BJ (cell line): ENCODE measurements at regions not wholly inside any gene's neighbourhood (a gene's known extent, or its start where the extent isn't known, plus 50 kb on each side); places are given as distances from the start of the nearest gene placed in this dataset.

ENCODE experiments used
- CTCF ChIA-PET: fragments of 350-600 bp; formaldehyde crosslinking; extraction: SDS; loops from one replicate; lab custom pipeline; 2021; ENCODE audit warnings: antibody characterized with exemption, inconsistent platforms; lab: Yijun Ruan, JAX
- POLR2A ChIA-PET: fragments of 300-600 bp; sonication (Branson Sonifier 250); formaldehyde crosslinking; extraction: SDS; loops from one replicate; lab custom pipeline; 2021; ENCODE audit warnings: antibody characterized with exemption; lab: Charles Lee
- DNase-seq: peaks from one replicate; pipeline ENCODE4 v3.0.0-alpha.2; 2011; ENCODE audit warnings: low read depth
- H3K27me3 ChIP-seq: 2 replicates; pipeline ENCODE4 v1.6.0; 2011; ENCODE audit warnings: low read length; ENCODE audit not compliant: control insufficient read depth, insufficient read depth
- H3K36me3 ChIP-seq: 2 replicates; pipeline ENCODE4 v1.5.1; 2011; ENCODE audit warnings: low read length; ENCODE audit not compliant: control insufficient read depth, insufficient read depth
- H3K4me3 ChIP-seq: 2 replicates; pipeline ENCODE4 v1.5.1; 2011; ENCODE audit warnings: low read depth, mild to moderate bottlenecking, control low read depth, low read length
- TF ChIP-seq, protein P1 (sequence below): IDR thresholded peaks from 2 replicates; pipeline ENCODE4 v1.5.1; 2011; ENCODE audit warnings: low read depth, mild to moderate bottlenecking, control low read depth, inconsistent platforms, low read length, moderate library complexity; ENCODE audit not compliant: insufficient read depth

DNA sequence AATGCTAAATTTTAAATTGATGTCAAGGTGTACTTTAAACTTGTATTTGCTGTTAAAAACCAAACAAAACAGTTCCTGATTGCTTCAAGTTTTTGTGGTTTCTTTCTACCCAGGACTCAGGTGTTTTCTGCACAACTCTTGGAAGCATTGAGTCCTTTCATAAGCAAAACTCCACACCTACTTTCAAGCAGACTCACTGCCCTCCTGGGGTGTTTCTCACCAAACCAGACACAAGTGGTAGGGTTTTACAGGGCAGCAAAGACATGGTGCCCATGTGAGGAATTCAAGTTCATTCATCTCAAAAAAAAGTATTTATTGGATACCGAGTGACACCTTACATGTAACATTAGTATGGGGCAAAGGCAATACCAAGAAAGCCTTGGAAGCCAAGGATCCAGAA is 146.7 kb upstream of the BNIP2 start:
- no peak overlapping the region for H3K4me3 ChIP-seq

DNA sequence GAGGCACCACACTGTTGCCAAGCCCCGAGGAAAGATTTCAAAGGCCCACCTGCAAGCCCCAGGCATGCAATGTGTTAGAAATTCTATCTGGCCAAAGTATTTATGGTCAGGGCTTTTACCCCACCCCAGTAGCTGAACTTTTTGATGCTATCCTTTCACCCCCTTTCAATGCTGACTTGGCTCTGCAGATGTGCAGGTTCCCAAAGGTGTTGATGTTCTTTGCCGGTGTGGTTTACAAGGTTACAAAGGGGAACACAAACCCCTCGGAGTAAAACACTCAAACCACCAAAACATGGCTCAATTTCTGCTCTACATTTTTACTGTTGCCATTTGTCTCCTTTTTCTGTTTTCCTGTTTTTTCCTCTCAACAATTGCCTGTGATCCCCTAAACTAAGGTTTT is 145.4 kb upstream of the BNIP2 start:
- POLR2A ChIA-PET = no interaction called here
- Histone ChIP-seq H3K27me3 (no peaks in the 10 kb centered on the region), H3K4me3 (no peak overlapping the region), H3K36me3 (no peaks in the 10 kb centered on the region)
- TF ChIP-seq, protein P1, sequence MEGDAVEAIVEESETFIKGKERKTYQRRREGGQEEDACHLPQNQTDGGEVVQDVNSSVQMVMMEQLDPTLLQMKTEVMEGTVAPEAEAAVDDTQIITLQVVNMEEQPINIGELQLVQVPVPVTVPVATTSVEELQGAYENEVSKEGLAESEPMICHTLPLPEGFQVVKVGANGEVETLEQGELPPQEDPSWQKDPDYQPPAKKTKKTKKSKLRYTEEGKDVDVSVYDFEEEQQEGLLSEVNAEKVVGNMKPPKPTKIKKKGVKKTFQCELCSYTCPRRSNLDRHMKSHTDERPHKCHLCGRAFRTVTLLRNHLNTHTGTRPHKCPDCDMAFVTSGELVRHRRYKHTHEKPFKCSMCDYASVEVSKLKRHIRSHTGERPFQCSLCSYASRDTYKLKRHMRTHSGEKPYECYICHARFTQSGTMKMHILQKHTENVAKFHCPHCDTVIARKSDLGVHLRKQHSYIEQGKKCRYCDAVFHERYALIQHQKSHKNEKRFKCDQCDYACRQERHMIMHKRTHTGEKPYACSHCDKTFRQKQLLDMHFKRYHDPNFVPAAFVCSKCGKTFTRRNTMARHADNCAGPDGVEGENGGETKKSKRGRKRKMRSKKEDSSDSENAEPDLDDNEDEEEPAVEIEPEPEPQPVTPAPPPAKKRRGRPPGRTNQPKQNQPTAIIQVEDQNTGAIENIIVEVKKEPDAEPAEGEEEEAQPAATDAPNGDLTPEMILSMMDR = no peak
- no peak for DNase-seq
- CTCF ChIA-PET = no interaction called here

More for the DNA sequence above, 146.7 kb upstream of the BNIP2 start:
- H3K36me3 ChIP-seq = no peaks in the 10 kb centered on the region
- TF ChIP-seq, protein P1 = no peak
- POLR2A ChIA-PET = no interaction called here
- no peaks in the 10 kb centered on the region for H3K27me3 ChIP-seq
- CTCF ChIA-PET = no interaction called here
- DNase-seq = no peak

DNA sequence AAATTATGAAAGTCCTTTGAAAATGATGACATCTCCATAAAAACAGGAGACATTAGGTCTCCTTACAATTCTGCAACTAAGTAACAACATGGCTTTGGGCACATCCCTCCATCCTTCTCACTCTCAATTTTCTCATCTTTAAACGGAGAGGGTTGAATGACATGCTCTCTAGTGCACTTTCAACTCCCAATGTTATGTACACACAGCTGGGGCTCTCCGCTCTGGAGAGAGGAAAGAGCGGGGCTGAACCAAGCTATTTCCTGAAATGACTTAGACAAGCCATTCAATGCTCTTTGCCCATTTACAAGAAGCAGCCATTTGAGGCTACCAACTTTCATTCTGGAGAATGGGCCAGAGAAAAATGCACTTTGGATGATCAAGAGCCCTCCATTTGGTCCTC is 144.2 kb upstream of the BNIP2 start:
- CTCF ChIA-PET = no interaction called here
- DNase-seq = no peak
- H3K27me3 ChIP-seq = no peaks in the 10 kb centered on the region
- no peaks in the 10 kb centered on the region for H3K36me3 ChIP-seq
- POLR2A ChIA-PET = no interaction called here
- no peak overlapping the region for H3K4me3 ChIP-seq
- TF ChIP-seq, protein P1 = no peak

DNA sequence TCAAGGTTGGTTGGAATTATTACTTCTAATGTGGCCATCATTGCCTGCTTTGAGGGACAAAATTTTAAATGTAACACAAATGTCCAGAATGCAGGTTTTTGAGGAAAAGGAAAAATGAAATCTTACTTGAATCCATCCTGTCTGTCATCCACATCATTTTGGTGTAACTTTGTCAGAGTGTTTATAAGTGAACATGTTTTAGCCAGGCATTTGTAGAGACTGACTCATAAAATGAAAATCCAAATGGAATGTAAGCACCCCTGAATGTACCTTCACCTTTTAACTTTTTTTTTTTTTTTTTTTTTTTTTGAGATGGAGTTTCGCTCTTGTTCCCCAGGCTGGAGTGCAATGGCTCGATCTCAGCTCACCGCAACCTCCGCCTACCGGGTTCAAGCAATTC is 141.8 kb upstream of the BNIP2 start:
- Histone ChIP-seq H3K4me3 (no peak overlapping the region), H3K27me3 (no peaks in the 10 kb centered on the region), H3K36me3 (no peaks in the 10 kb centered on the region)
- DNase-seq = no peak
- TF ChIP-seq, protein P1 = no peak
- POLR2A ChIA-PET = no interaction called here
- CTCF ChIA-PET = interaction anchor here (1.9 kb wide), 1 partner anchor 10 kb away, joined by 5 read pairs; no protein-coding TSS in a partner anchor

DNA sequence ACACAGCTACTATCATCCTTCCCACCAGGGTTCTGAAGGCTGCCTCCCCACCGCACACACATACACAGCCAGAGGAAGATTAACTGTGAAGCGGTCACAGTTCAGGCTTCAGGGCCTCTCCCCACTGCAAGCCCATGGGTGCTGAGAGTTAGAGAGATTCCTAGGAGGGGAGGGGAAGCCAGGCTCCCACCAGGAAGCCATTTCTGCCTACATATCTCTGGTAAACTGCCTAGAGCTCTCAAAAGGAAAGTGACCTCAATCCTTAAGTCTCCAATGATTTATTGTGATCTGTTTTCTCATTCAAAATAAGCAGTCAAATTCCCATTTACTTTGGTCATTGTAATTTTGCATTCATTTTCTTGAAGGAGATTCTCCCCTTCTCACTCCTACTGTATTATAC is 141.0 kb upstream of the BNIP2 start:
- TF ChIP-seq, protein P1 = no peak
- H3K36me3 ChIP-seq = no peaks in the 10 kb centered on the region
- H3K4me3 ChIP-seq = no peak overlapping the region
- ChIA-PET CTCF (interaction anchor here (0.9 to 1.9 kb wide), 2 partner anchors 10 to 11 kb away, joined by 3 to 5 read pairs; no protein-coding TSS in a partner anchor), POLR2A (no interaction called here)
- no peaks in the 10 kb centered on the region for H3K27me3 ChIP-seq
- DNase-seq = no peak
